ENCODE measurements at regions not wholly inside any gene's neighbourhood (a gene's known extent, or its start where the extent isn't known, plus 50 kb on each side); places are given as distances from the start of the nearest gene placed in this dataset.

DNA sequence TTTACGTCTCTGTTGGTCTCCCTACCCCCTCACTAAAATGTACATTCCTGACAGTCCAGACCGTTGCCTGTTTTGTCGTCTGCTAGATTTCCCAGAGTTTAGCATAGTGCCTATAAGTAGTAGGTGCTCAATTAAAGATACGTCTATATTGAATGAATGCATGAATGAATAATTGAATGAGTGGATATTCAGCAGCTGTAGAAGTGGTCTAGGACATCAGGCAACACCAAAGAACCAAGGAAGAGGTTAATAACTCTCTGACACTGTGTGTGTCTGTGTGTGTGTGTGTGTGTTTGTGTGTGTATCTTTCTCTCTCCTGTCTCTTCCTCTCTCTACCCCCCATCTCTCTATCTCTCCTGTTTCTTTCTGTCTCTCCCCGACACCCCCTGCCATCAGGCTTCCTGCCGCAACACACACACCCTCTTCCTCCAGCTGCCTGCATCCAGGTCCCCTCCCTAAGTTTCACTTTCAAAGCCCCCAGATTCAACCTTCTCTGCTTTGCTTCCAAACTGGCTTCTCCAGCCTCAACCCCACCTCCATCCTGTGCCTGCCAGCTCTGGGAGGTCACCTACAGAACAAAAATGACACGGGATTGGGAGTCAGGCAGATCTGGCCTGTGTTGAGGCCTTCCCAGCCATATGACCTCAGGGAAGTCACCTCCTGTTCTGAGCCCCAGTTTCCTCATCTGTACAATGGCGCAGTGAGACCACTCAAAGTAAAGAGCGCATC lies 119.9 kb upstream of the NCOR2 start:
- no peak overlapping the region for H3K4me3 ChIP-seq (ENCODE audit: low read depth, low read length)
- TF ChIP-seq MYC (IDR thresholded peaks at IDR 0.05; ENCODE audit: low read depth, low read length): no peak
- no peak for TF ChIP-seq POLR2A (IDR thresholded peaks at IDR 0.05; ENCODE audit: extremely low read depth, insufficient read length)
- TF ChIP-seq, protein P1, sequence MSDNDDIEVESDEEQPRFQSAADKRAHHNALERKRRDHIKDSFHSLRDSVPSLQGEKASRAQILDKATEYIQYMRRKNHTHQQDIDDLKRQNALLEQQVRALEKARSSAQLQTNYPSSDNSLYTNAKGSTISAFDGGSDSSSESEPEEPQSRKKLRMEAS (IDR thresholded peaks at IDR 0.05; ENCODE audit: low read depth, low read length): no peak
- TF ChIP-seq CTCF (IDR thresholded peaks at IDR 0.05; ENCODE audit: low read depth, low read length): no peak
- DNase-seq (ENCODE audit: low read depth): no peak

DNA sequence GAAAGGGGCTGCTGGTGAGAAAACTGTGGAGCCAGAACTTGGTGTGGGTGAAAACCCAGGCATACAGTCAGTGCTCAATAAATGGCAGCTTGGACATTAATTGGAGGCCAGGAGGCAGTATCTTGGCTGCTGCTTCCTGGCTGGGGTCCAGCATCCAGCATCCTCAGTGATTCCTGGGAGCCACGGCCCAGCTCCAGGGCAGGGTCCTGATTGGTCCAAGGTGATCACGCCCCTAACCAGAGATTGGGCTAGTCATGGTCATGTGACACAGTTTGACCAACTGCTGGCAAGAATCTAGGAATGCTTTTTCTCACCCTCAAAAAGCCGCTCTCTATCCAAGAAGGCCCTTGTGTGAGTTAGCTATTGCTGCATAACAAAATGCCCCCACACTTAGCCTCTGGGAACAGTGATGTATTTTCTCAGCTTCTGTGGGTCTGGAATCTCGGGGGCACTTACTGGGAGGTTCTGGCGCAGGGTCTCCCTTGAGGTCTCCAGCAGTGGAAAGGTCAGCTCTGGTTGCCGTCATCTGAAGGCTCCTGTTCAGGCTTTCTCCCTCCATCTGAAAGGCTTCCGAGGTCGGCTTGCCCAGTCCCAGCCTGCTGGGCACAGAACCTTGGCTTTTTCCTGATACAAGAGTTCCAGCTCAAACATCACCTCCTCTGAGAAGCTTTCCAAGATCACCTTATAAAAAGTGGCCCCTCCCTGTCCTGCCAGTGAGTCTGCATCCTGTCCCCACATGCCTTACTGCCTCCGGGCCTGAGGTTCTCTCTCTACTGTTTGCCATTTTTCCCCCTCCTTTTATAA lies 119.2 kb upstream of the NCOR2 start:
- DNase-seq (ENCODE audit: low read depth): no peak
- no peak overlapping the region for H3K4me3 ChIP-seq (ENCODE audit: low read depth, low read length)
- TF ChIP-seq MYC (IDR thresholded peaks at IDR 0.05; ENCODE audit: low read depth, low read length) (no peak), POLR2A (IDR thresholded peaks at IDR 0.05; ENCODE audit: extremely low read depth, insufficient read length) (no peak), CTCF (IDR thresholded peaks at IDR 0.05; ENCODE audit: low read depth, low read length) (no peak)
- TF ChIP-seq, protein P1 (IDR thresholded peaks at IDR 0.05; ENCODE audit: low read depth, low read length): no peak

GRCh38 chr12:124685689-124686369 lies 118.4 kb upstream of the NCOR2 start:
- no peak overlapping the region for H3K4me3 ChIP-seq (ENCODE audit: low read depth, low read length)
- no peak for DNase-seq (ENCODE audit: low read depth)
- TF ChIP-seq POLR2A (IDR thresholded peaks at IDR 0.05; ENCODE audit: extremely low read depth, insufficient read length) (no peak), CTCF (IDR thresholded peaks at IDR 0.05; ENCODE audit: low read depth, low read length) (no peak), MYC (IDR thresholded peaks at IDR 0.05; ENCODE audit: low read depth, low read length) (no peak)
- TF ChIP-seq, protein P1 (IDR thresholded peaks at IDR 0.05; ENCODE audit: low read depth, low read length): no peak

- DNase-seq (ENCODE audit: low read depth): no peak
- no peak overlapping the region for H3K4me3 ChIP-seq (ENCODE audit: low read depth, low read length)
- no peak for TF ChIP-seq POLR2A (IDR thresholded peaks at IDR 0.05; ENCODE audit: extremely low read depth, insufficient read length)
- TF ChIP-seq CTCF (IDR thresholded peaks at IDR 0.05; ENCODE audit: low read depth, low read length): no peak
- no peak for TF ChIP-seq MYC (IDR thresholded peaks at IDR 0.05; ENCODE audit: low read depth, low read length)
- TF ChIP-seq, protein P1 (IDR thresholded peaks at IDR 0.05; ENCODE audit: low read depth, low read length): no peak
These were observed 117.7 kb upstream of the NCOR2 start for GRCh38 chr12:124684971-124685688.

- H3K4me3 ChIP-seq (ENCODE audit: low read depth, low read length): no peak overlapping the region
- DNase-seq (ENCODE audit: low read depth): no peak
These were observed 117.1 kb upstream of the NCOR2 start for GRCh38 chr12:124684496-124684895.

More at GRCh38 chr12:124684496-124684895, 117.1 kb upstream of the NCOR2 start:
- TF ChIP-seq CTCF (IDR thresholded peaks at IDR 0.05; ENCODE audit: low read depth, low read length): no peak
- TF ChIP-seq, protein P1 (IDR thresholded peaks at IDR 0.05; ENCODE audit: low read depth, low read length): no peak
- no peak for TF ChIP-seq MYC (IDR thresholded peaks at IDR 0.05; ENCODE audit: low read depth, low read length)
- no peak for TF ChIP-seq POLR2A (IDR thresholded peaks at IDR 0.05; ENCODE audit: extremely low read depth, insufficient read length)

All from NB4 (cell line).